Skin epidermis (tissue), 12 donors: ENCODE measurements at regions not wholly inside any gene's neighbourhood (a gene's known extent, or its start where the extent isn't known, plus 50 kb on each side); places are given as distances from the start of the nearest gene placed in this dataset.
"Not testable (repeated sequence)": the region's sequence is repeated elsewhere in the genome, so short reads cannot be mapped to it uniquely, and the experiment has no call there.

ENCODE experiments used
- H3K27ac ChIP-seq, 21 experiments: fragments of 200-600 bp; sonication (generic) in 11 of 21; one replicate each; pipeline ENCODE4 v1.5.0; 2020; ENCODE audit warnings: mild to moderate bottlenecking in 3 of 21, inconsistent platforms in 2 of 21, moderate library complexity in 2 of 21
- H3K4me3 ChIP-seq, 7 experiments: fragments of 200-600 bp; sonication (generic) in 2 of 7; one replicate each; pipeline ENCODE4 v1.5.0; 2020; ENCODE audit warnings: inconsistent platforms in 2 of 7, mild to moderate bottlenecking in 2 of 7, moderate library complexity in 1 of 7

GRCh38 chr18:38174173-38174572 lies 608.6 kb upstream of the CELF4 start:
- H3K27ac ChIP-seq, result no peak overlapping the region
- no peak overlapping the region for H3K4me3 ChIP-seq

GRCh38 chr18:38170845-38171244 lies 605.2 kb upstream of the CELF4 start:
- Histone ChIP-seq H3K4me3 (no peak overlapping the region), H3K27ac (no peak overlapping the region)

- Histone ChIP-seq H3K4me3 (no peak overlapping the region), H3K27ac (no peak overlapping the region)
These were observed 602.0 kb upstream of the CELF4 start for GRCh38 chr18:38167623-38168022.

- H3K4me3 ChIP-seq, H3K27ac ChIP-seq: not testable (repeated sequence)
These were observed 587.5 kb upstream of the CELF4 start for GRCh38 chr18:38153116-38153515.

- no peak overlapping the region for H3K27ac ChIP-seq
- no peak overlapping the region for H3K4me3 ChIP-seq
These were observed 551.1 kb upstream of the CELF4 start for GRCh38 chr18:38116716-38117115.

- Histone ChIP-seq H3K4me3 (no peak overlapping the region), H3K27ac (no peak overlapping the region)
These were observed 549.6 kb upstream of the CELF4 start for GRCh38 chr18:38115201-38115600.

- no peak overlapping the region for H3K27ac ChIP-seq
- no peak overlapping the region for H3K4me3 ChIP-seq
These were observed 521.9 kb upstream of the CELF4 start for GRCh38 chr18:38087538-38087937.

GRCh38 chr18:38081516-38081915 lies 515.9 kb upstream of the CELF4 start:
- H3K27ac ChIP-seq, result no peak overlapping the region
- H3K4me3 ChIP-seq, result no peak overlapping the region

GRCh38 chr18:38077229-38077628 lies 511.6 kb upstream of the CELF4 start:
- Histone ChIP-seq H3K27ac (no peak overlapping the region), H3K4me3 (no peak overlapping the region)

GRCh38 chr18:38076346-38077070 lies 510.9 kb upstream of the CELF4 start:
- Histone ChIP-seq H3K27ac (no peak overlapping the region), H3K4me3 (no peak overlapping the region)

GRCh38 chr18:38074298-38074876 lies 508.8 kb upstream of the CELF4 start:
- H3K4me3 ChIP-seq, result no peak overlapping the region
- H3K27ac ChIP-seq, result no peak overlapping the region

- no peak overlapping the region for H3K4me3 ChIP-seq
- no peak overlapping the region for H3K27ac ChIP-seq
These were observed 502.2 kb upstream of the CELF4 start for GRCh38 chr18:38067821-38068220.

GRCh38 chr18:38067086-38067485 lies 501.5 kb upstream of the CELF4 start:
- Histone ChIP-seq H3K4me3 (no peak overlapping the region), H3K27ac (no peak overlapping the region)

- H3K4me3 ChIP-seq, result no peak overlapping the region
These were observed 487.4 kb upstream of the CELF4 start for GRCh38 chr18:38052879-38053590.

GRCh38 chr18:38047820-38048219 lies 482.2 kb upstream of the CELF4 start:
- no peak overlapping the region for H3K27ac ChIP-seq
- no peak overlapping the region for H3K4me3 ChIP-seq

More at GRCh38 chr18:38052879-38053590, 487.4 kb upstream of the CELF4 start:
- no peak overlapping the region for H3K27ac ChIP-seq

GRCh38 chr18:38046651-38047050 lies 481.1 kb upstream of the CELF4 start:
- Histone ChIP-seq H3K4me3 (no peak overlapping the region), H3K27ac (no peak overlapping the region)

GRCh38 chr18:38045845-38046244 lies 480.2 kb upstream of the CELF4 start:
- no peak overlapping the region for H3K27ac ChIP-seq
- H3K4me3 ChIP-seq, result no peak overlapping the region

- no peak overlapping the region for H3K27ac ChIP-seq
- no peak overlapping the region for H3K4me3 ChIP-seq
These were observed 476.8 kb upstream of the CELF4 start for GRCh38 chr18:38042211-38042890.

- H3K4me3 ChIP-seq, result no peak overlapping the region
- no peak overlapping the region for H3K27ac ChIP-seq
These were observed 472.6 kb upstream of the CELF4 start for GRCh38 chr18:38038242-38038641.

GRCh38 chr18:38035193-38035592 lies 469.6 kb upstream of the CELF4 start:
- Histone ChIP-seq H3K4me3 (no peak overlapping the region), H3K27ac (no peak overlapping the region)

- Histone ChIP-seq H3K4me3 (no peak overlapping the region), H3K27ac (no peak overlapping the region)
These were observed 467.7 kb upstream of the CELF4 start for GRCh38 chr18:38033282-38033681.
